Dedifferentiated amniotic fluid mesenchymal stem cell (primary cell): ENCODE measurements at regions not wholly inside any gene's neighbourhood (a gene's known extent, or its start where the extent isn't known, plus 50 kb on each side); places are given as distances from the start of the nearest gene placed in this dataset.
"Not testable (repeated sequence)": the region's sequence is repeated elsewhere in the genome, so short reads cannot be mapped to it uniquely, and the experiment has no call there.

Experiments used
- DNase-seq: peaks from one replicate; pipeline ENCODE4 v3.0.0-alpha.2; 2016; ENCODE audit errors: extremely low spot score

- no peak for DNase-seq
Measured at GRCh38 chr14:38716926-38717325, 386.1 kb downstream of the SEC23A start.

GRCh38 chr14:38710881-38711280 lies 392.2 kb downstream of the SEC23A start:
- no peak for DNase-seq

- DNase-seq: no peak
Measured at GRCh38 chr14:38710196-38710595, 392.8 kb downstream of the SEC23A start.

- DNase-seq: no peak
Measured at GRCh38 chr14:38705220-38705619, 397.8 kb downstream of the SEC23A start.

- no peak for DNase-seq
Measured at GRCh38 chr14:38704220-38704619, 398.8 kb downstream of the SEC23A start.

GRCh38 chr14:38696925-38697324 lies 406.1 kb downstream of the SEC23A start:
- DNase-seq: no peak

GRCh38 chr14:38693423-38693822 lies 409.6 kb downstream of the SEC23A start:
- no peak for DNase-seq

- DNase-seq: no peak
Measured at GRCh38 chr14:38669027-38669426, 413.1 kb upstream of the CLEC14A start.

GRCh38 chr14:38663382-38663781 lies 407.5 kb upstream of the CLEC14A start:
- no peak for DNase-seq

GRCh38 chr14:38662781-38663180 lies 406.9 kb upstream of the CLEC14A start:
- DNase-seq: no peak

GRCh38 chr14:38646391-38646790 lies 390.5 kb upstream of the CLEC14A start:
- no peak for DNase-seq

GRCh38 chr14:38634913-38635312 lies 379.0 kb upstream of the CLEC14A start:
- DNase-seq: not testable (repeated sequence)

GRCh38 chr14:38629412-38629811 lies 373.5 kb upstream of the CLEC14A start:
- DNase-seq: no peak

- no peak for DNase-seq
Measured at GRCh38 chr14:38627163-38627562, 371.3 kb upstream of the CLEC14A start.

GRCh38 chr14:38623661-38624060 lies 367.8 kb upstream of the CLEC14A start:
- DNase-seq: no peak

- no peak for DNase-seq
Measured at GRCh38 chr14:38618514-38618913, 362.6 kb upstream of the CLEC14A start.

GRCh38 chr14:38616959-38617358 lies 361.1 kb upstream of the CLEC14A start:
- no peak for DNase-seq

- DNase-seq: no peak
Measured at GRCh38 chr14:38611928-38612327, 356.0 kb upstream of the CLEC14A start.

- no peak for DNase-seq
Measured at GRCh38 chr14:38608244-38608643, 352.4 kb upstream of the CLEC14A start.

GRCh38 chr14:38605193-38606114 lies 349.6 kb upstream of the CLEC14A start:
- no peak for DNase-seq

- DNase-seq: not testable (repeated sequence)
Measured at GRCh38 chr14:38600572-38600971, 344.7 kb upstream of the CLEC14A start.

GRCh38 chr14:38593476-38593875 lies 337.6 kb upstream of the CLEC14A start:
- DNase-seq: no peak

- DNase-seq: no peak
Measured at GRCh38 chr14:38592764-38593442, 337.0 kb upstream of the CLEC14A start.
